ENCODE measurements at regions not wholly inside any gene's neighbourhood (a gene's known extent, or its start where the extent isn't known, plus 50 kb on each side); places are given as distances from the start of the nearest gene placed in this dataset.

DNA sequence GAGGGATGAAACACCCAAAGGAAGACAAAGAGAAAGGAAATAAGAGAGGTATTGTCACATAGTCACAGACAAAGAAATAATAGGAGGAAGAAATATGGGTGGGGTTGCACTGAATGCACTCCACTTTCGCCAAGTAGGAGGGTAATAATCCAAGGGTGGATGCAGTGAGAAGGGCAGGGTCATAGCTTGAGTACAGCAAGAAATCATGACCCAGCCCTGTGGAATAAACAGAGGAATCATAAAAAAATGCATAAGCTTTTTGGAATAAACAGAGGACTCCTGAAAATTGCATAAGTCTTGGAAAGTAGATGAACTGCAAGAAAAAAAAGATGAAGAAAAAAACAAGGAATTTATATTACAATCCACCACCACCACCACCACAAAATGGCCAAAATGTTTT lies 53.1 kb upstream of the CD55 start:
- ChIA-PET POLR2A (no interaction called here), CTCF (no interaction called here)
- H3K36me3 ChIP-seq (ENCODE audit: insufficient read depth, low read length): no peaks in the 10 kb centered on the region
- Mint-ChIP-seq H3K9me3 (no peaks in the 10 kb centered on the region), H3K27ac (no peak overlapping the region), H3K4me3 (no peak overlapping the region), H3K27me3 (no peaks in the 10 kb centered on the region), H3K36me3 (no peaks in the 10 kb centered on the region), H3K4me1 (no peaks in the 10 kb centered on the region)
- no peaks in the 10 kb centered on the region for H3K9me3 ChIP-seq (ENCODE audit: low read length)
- no peak overlapping the region for H3K4me3 ChIP-seq (ENCODE audit: low read length)
- no peaks in the 10 kb centered on the region for H3K4me1 ChIP-seq (ENCODE audit: insufficient read depth, low read length)
- DNase-seq: no peak
- no peak overlapping the region for H3K27ac ChIP-seq (ENCODE audit: low read depth, low read length)
- no peaks in the 10 kb centered on the region for H3K27me3 ChIP-seq (ENCODE audit: insufficient read depth, low read length, poor library complexity, severe bottlenecking)

GRCh38 chr1:207268753-207269511 lies 52.5 kb upstream of the CD55 start:
- CTCF ChIA-PET: no interaction called here

More at GRCh38 chr1:207268753-207269511, 52.5 kb upstream of the CD55 start:
- Histone ChIP-seq H3K4me3 (ENCODE audit: low read length) (no peak overlapping the region), H3K27ac (ENCODE audit: low read depth, low read length) (no peak overlapping the region), H3K9me3 (ENCODE audit: low read length) (no peaks in the 10 kb centered on the region), H3K4me1 (ENCODE audit: insufficient read depth, low read length) (no peaks in the 10 kb centered on the region), H3K27me3 (ENCODE audit: insufficient read depth, low read length, poor library complexity, severe bottlenecking) (no peaks in the 10 kb centered on the region), H3K36me3 (ENCODE audit: insufficient read depth, low read length) (no peaks in the 10 kb centered on the region)
- no peak for DNase-seq
- POLR2A ChIA-PET: no interaction called here
- Mint-ChIP-seq H3K4me1 (no peaks in the 10 kb centered on the region), H3K4me3 (no peak overlapping the region), H3K36me3 (no peaks in the 10 kb centered on the region), H3K27ac (peak overlapping the region in 2 of 8 donors; percentile 43 to 88), H3K27me3 (no peaks in the 10 kb centered on the region), H3K9me3 (peaks cover 0 to 6% (median 0%) of the 10 kb centered on the region in 5 donors)
